ENCODE measurements at regions not wholly inside any gene's neighbourhood (a gene's known extent, or its start where the extent isn't known, plus 50 kb on each side); places are given as distances from the start of the nearest gene placed in this dataset.

- no peak for DNase-seq (ENCODE audit: low spot score)
Measured at GRCh38 chr5:166507810-166508425, 1783.5 kb upstream of the WWC1 start.

GRCh38 chr5:166509085-166509484, 1782.4 kb upstream of the WWC1 start:
- no peak for DNase-seq (ENCODE audit: low spot score)

- DNase-seq (ENCODE audit: low spot score), result no peak
Measured at GRCh38 chr5:166517976-166518375, 1773.5 kb upstream of the WWC1 start.

- DNase-seq (ENCODE audit: low spot score), result no peak
Measured at GRCh38 chr5:166523206-166523605, 1768.2 kb upstream of the WWC1 start.

- DNase-seq (ENCODE audit: low spot score), result no peak
Measured at GRCh38 chr5:166529200-166529599, 1762.2 kb upstream of the WWC1 start.

- DNase-seq (ENCODE audit: low spot score), result no peak
Measured at GRCh38 chr5:166532456-166533220, 1758.8 kb upstream of the WWC1 start.

- no peak for DNase-seq (ENCODE audit: low spot score)
Measured at GRCh38 chr5:166535641-166536040, 1755.8 kb upstream of the WWC1 start.

- DNase-seq (ENCODE audit: low spot score), result no peak
Measured at GRCh38 chr5:166540156-166540555, 1751.3 kb upstream of the WWC1 start.

GRCh38 chr5:166551384-166551783, 1740.1 kb upstream of the WWC1 start:
- no peak for DNase-seq (ENCODE audit: low spot score)

- DNase-seq (ENCODE audit: low spot score), result no peak
Measured at GRCh38 chr5:166553778-166554177, 1737.7 kb upstream of the WWC1 start.

GRCh38 chr5:166561759-166562158, 1729.7 kb upstream of the WWC1 start:
- DNase-seq (ENCODE audit: low spot score), result no peak

GRCh38 chr5:166562246-166562645, 1729.2 kb upstream of the WWC1 start:
- no peak for DNase-seq (ENCODE audit: low spot score)

- no peak for DNase-seq (ENCODE audit: low spot score)
Measured at GRCh38 chr5:166566725-166567124, 1724.7 kb upstream of the WWC1 start.

GRCh38 chr5:166570865-166571264, 1720.6 kb upstream of the WWC1 start:
- DNase-seq (ENCODE audit: low spot score), result no peak

GRCh38 chr5:166571668-166572067, 1719.8 kb upstream of the WWC1 start:
- DNase-seq (ENCODE audit: low spot score), result no peak

GRCh38 chr5:166576323-166576722, 1715.1 kb upstream of the WWC1 start:
- no peak for DNase-seq (ENCODE audit: low spot score)

GRCh38 chr5:166581826-166582225, 1709.6 kb upstream of the WWC1 start:
- no peak for DNase-seq (ENCODE audit: low spot score)

- no peak for DNase-seq (ENCODE audit: low spot score)
Measured at GRCh38 chr5:166582416-166582815, 1709.0 kb upstream of the WWC1 start.

GRCh38 chr5:166594567-166594966, 1696.9 kb upstream of the WWC1 start:
- DNase-seq (ENCODE audit: low spot score), result no peak

GRCh38 chr5:166595274-166595951, 1696.0 kb upstream of the WWC1 start:
- DNase-seq (ENCODE audit: low spot score), result no peak

- no peak for DNase-seq (ENCODE audit: low spot score)
Measured at GRCh38 chr5:166596043-166596442, 1695.4 kb upstream of the WWC1 start.

GRCh38 chr5:166602271-166602670, 1689.2 kb upstream of the WWC1 start:
- DNase-seq (ENCODE audit: low spot score), result no peak

- DNase-seq (ENCODE audit: low spot score), result no peak
Measured at GRCh38 chr5:166617507-166617906, 1673.9 kb upstream of the WWC1 start.
